H1 (cell line): ENCODE measurements at regions not wholly inside any gene's neighbourhood (a gene's known extent, or its start where the extent isn't known, plus 50 kb on each side); places are given as distances from the start of the nearest gene placed in this dataset.

Experiments used
- JUND ChIP-seq: IDR thresholded peaks from 2 replicates; pipeline ENCODE4 v1.6.1; 2011; ENCODE audit warnings: mild to moderate bottlenecking, improper control_type of control experiment, low read length
- NRF1 ChIP-seq: IDR thresholded peaks from 2 replicates; pipeline ENCODE4 v1.6.1; 2011; ENCODE audit warnings: mild to moderate bottlenecking, low read depth, low read length, improper control_type of control experiment
- POLR2AphosphoS5 ChIP-seq: IDR thresholded peaks from 2 replicates; pipeline ENCODE4 v1.6.1; 2011; ENCODE audit warnings: low read depth, low read length

DNA sequence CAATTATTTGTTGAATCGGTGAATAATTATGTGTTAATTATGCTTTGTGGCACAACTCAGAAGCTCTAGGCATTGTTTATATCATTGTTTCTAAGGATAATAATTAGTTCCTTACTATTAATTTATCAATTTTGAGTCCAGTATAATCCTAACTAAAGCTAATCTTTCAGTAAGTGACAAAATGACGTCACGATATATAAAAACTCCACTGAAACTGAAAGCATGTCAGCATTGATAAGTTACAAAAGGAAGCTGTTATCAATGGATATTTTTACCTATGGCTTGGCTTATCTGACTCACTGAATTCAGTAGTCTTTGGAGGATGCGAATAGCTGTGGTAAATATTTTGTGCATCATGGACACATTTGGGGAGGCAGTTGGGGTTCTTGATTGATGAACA lies 793.1 kb downstream of the NXPH1 start:
- TF ChIP-seq NRF1 (no peak), JUND (no peak), POLR2AphosphoS5 (no peak)
